ENCODE measurements at regions not wholly inside any gene's neighbourhood (a gene's known extent, or its start where the extent isn't known, plus 50 kb on each side); places are given as distances from the start of the nearest gene placed in this dataset.

- TF ChIP-seq CTCF (conservative IDR thresholded peaks at IDR 0.05; ENCODE audit: low read depth, low read length) (no peak), POLR2A (IDR thresholded peaks at IDR 0.05; ENCODE audit: low read depth, low read length) (no peak), MAFK (IDR thresholded peaks at IDR 0.05; ENCODE audit: low read depth, low read length) (no peak), CEBPB (IDR thresholded peaks at IDR 0.05; ENCODE audit: low read depth, low read length) (no peak), USF2 (IDR thresholded peaks at IDR 0.05; ENCODE audit: low read depth, low read length) (no peak)
Measured at GRCh38 chr16:27698746-27699145, 148.8 kb downstream of the KATNIP start.

Measured in IMR-90 (cell line).